HEK293T (cell line): ENCODE measurements at regions not wholly inside any gene's neighbourhood (a gene's known extent, or its start where the extent isn't known, plus 50 kb on each side); places are given as distances from the start of the nearest gene placed in this dataset.

Experiments
- BHLHE40 ChIP-seq: fragments of 450-650 bp; IDR thresholded peaks from 2 replicates; pipeline ENCODE4 v1.6.1; 2016; ENCODE audit warnings: mild to moderate bottlenecking, moderate library complexity, borderline replicate concordance
- ELF4 ChIP-seq: fragments of 450-650 bp; IDR thresholded peaks from 2 replicates; pipeline ENCODE4 v1.6.1; 2017; ENCODE audit warnings: antibody characterized with exemption
- NFRKB ChIP-seq: fragments of 450-650 bp; IDR thresholded peaks from 2 replicates; pipeline ENCODE4 v1.6.1; 2016; ENCODE audit warnings: mild to moderate bottlenecking, moderate library complexity
- PKNOX1 ChIP-seq: fragments of 450-650 bp; IDR thresholded peaks from 2 replicates; pipeline ENCODE4 v1.6.1; 2016
- SP1 ChIP-seq: fragments of 450-650 bp; IDR thresholded peaks from 2 replicates; pipeline ENCODE4 v1.6.1; 2017
- SUZ12 ChIP-seq: fragments of 450-650 bp; IDR thresholded peaks from 2 replicates; pipeline ENCODE4 v1.6.1; 2016; ENCODE audit warnings: mild to moderate bottlenecking
- TARDBP ChIP-seq: fragments of 450-650 bp; IDR thresholded peaks from 2 replicates; pipeline ENCODE4 v1.6.1; 2016

GRCh38 chr2:104975851-104976250 is 62.0 kb upstream of the MRPS9 start:
- no peak for TF ChIP-seq TARDBP
- no peak for TF ChIP-seq PKNOX1
- no peak for TF ChIP-seq BHLHE40
- TF ChIP-seq SUZ12, result no peak
- no peak for TF ChIP-seq NFRKB
- TF ChIP-seq SP1, result no peak
- no peak for TF ChIP-seq ELF4
